ENCODE measurements at regions not wholly inside any gene's neighbourhood (a gene's known extent, or its start where the extent isn't known, plus 50 kb on each side); places are given as distances from the start of the nearest gene placed in this dataset.

GRCh38 chr1:214209260-214209808 is 71.6 kb upstream of the SMYD2 start:
- no peak for DNase-seq

- DNase-seq = no peak
Measured at GRCh38 chr1:214213136-214213535, 67.8 kb upstream of the SMYD2 start.

- DNase-seq = no peak
Measured at GRCh38 chr1:214214851-214215250, 66.1 kb upstream of the SMYD2 start.

- DNase-seq = no peak
Measured at GRCh38 chr1:214215583-214215982, 65.4 kb upstream of the SMYD2 start.

GRCh38 chr1:214216021-214216420 is 64.9 kb upstream of the SMYD2 start:
- no peak for DNase-seq

GRCh38 chr1:214216779-214217178 is 64.2 kb upstream of the SMYD2 start:
- DNase-seq = no peak

GRCh38 chr1:214219902-214220301 is 61.1 kb upstream of the SMYD2 start:
- DNase-seq = peak; percentile 36 to 46

GRCh38 chr1:214220891-214221290 is 60.1 kb upstream of the SMYD2 start:
- DNase-seq = no peak

- no peak for DNase-seq
Measured at GRCh38 chr1:214224611-214225354, 56.2 kb upstream of the SMYD2 start.

GRCh38 chr1:214228976-214229375 is 52.0 kb upstream of the SMYD2 start:
- DNase-seq = no peak

- no peak for DNase-seq
Measured at GRCh38 chr1:214229736-214230135, 51.2 kb upstream of the SMYD2 start.

Data from NCI-H526 (cell line).